ENCODE measurements at regions not wholly inside any gene's neighbourhood (a gene's known extent, or its start where the extent isn't known, plus 50 kb on each side); places are given as distances from the start of the nearest gene placed in this dataset.

GRCh38 chr15:69893863-69894262 is 203.9 kb downstream of the TLE3 start:
- TF ChIP-seq, protein P1, sequence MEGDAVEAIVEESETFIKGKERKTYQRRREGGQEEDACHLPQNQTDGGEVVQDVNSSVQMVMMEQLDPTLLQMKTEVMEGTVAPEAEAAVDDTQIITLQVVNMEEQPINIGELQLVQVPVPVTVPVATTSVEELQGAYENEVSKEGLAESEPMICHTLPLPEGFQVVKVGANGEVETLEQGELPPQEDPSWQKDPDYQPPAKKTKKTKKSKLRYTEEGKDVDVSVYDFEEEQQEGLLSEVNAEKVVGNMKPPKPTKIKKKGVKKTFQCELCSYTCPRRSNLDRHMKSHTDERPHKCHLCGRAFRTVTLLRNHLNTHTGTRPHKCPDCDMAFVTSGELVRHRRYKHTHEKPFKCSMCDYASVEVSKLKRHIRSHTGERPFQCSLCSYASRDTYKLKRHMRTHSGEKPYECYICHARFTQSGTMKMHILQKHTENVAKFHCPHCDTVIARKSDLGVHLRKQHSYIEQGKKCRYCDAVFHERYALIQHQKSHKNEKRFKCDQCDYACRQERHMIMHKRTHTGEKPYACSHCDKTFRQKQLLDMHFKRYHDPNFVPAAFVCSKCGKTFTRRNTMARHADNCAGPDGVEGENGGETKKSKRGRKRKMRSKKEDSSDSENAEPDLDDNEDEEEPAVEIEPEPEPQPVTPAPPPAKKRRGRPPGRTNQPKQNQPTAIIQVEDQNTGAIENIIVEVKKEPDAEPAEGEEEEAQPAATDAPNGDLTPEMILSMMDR (IDR thresholded peaks at IDR 0.05; ENCODE audit: low read depth, low read length, missing input control), result no peak
- TF ChIP-seq, protein P2, sequence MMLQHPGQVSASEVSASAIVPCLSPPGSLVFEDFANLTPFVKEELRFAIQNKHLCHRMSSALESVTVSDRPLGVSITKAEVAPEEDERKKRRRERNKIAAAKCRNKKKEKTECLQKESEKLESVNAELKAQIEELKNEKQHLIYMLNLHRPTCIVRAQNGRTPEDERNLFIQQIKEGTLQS (IDR thresholded peaks at IDR 0.05), result no peak
- no peak for TF ChIP-seq GABPA (IDR thresholded peaks at IDR 0.05 in 1 of 2, conservative IDR thresholded peaks at IDR 0.05 in 1 of 2)
- TF ChIP-seq SP1 (IDR thresholded peaks at IDR 0.05), result no peak

Measured in liver (tissue), 3 donors.